ENCODE measurements at regions not wholly inside any gene's neighbourhood (a gene's known extent, or its start where the extent isn't known, plus 50 kb on each side); places are given as distances from the start of the nearest gene placed in this dataset.

- no peaks in the 10 kb centered on the region for H3K9me3 ChIP-seq
- no peak for ATAC-seq
- H3K27ac ChIP-seq, result no peak overlapping the region
- H3K36me3 ChIP-seq (ENCODE audit: insufficient read depth in 1 of 2, low read depth in 1 of 2), result no peaks in the 10 kb centered on the region
- H3K27me3 ChIP-seq (ENCODE audit: insufficient read depth in 3 of 3, low read length in 2 of 3), result no peaks in the 10 kb centered on the region
- 87% methylated on average over 1 of the region's 1 CpG for WGBS, 3 donors
- no peak overlapping the region for H3K4me3 ChIP-seq
- no peaks in the 10 kb centered on the region for H3K4me1 ChIP-seq
- intact Hi-C loops (cut with DNase I), result no loop called here
- TF ChIP-seq, protein P1, sequence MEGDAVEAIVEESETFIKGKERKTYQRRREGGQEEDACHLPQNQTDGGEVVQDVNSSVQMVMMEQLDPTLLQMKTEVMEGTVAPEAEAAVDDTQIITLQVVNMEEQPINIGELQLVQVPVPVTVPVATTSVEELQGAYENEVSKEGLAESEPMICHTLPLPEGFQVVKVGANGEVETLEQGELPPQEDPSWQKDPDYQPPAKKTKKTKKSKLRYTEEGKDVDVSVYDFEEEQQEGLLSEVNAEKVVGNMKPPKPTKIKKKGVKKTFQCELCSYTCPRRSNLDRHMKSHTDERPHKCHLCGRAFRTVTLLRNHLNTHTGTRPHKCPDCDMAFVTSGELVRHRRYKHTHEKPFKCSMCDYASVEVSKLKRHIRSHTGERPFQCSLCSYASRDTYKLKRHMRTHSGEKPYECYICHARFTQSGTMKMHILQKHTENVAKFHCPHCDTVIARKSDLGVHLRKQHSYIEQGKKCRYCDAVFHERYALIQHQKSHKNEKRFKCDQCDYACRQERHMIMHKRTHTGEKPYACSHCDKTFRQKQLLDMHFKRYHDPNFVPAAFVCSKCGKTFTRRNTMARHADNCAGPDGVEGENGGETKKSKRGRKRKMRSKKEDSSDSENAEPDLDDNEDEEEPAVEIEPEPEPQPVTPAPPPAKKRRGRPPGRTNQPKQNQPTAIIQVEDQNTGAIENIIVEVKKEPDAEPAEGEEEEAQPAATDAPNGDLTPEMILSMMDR (IDR thresholded peaks at IDR 0.05), result no peak
- no peak for DNase-seq
Observed at GRCh38 chr9:19587678-19588077, 178.9 kb downstream of the ACER2 start.

- TF ChIP-seq, protein P1 (IDR thresholded peaks at IDR 0.05), result no peak
- WGBS, 3 donors, result 73 to 89% (median 89%) methylated on average over 1 of the region's 1 CpG
- no peak for DNase-seq
- no peak for ATAC-seq
- Histone ChIP-seq H3K4me3 (no peak overlapping the region), H3K27me3 (ENCODE audit: insufficient read depth in 3 of 3, low read length in 2 of 3) (no peaks in the 10 kb centered on the region), H3K9me3 (no peaks in the 10 kb centered on the region), H3K4me1 (no peaks in the 10 kb centered on the region), H3K36me3 (ENCODE audit: insufficient read depth in 1 of 2, low read depth in 1 of 2) (no peaks in the 10 kb centered on the region), H3K27ac (no peak overlapping the region)
- intact Hi-C loops (cut with DNase I), result no loop called here
Observed at GRCh38 chr9:19583890-19584289, 175.1 kb downstream of the ACER2 start.

DNA sequence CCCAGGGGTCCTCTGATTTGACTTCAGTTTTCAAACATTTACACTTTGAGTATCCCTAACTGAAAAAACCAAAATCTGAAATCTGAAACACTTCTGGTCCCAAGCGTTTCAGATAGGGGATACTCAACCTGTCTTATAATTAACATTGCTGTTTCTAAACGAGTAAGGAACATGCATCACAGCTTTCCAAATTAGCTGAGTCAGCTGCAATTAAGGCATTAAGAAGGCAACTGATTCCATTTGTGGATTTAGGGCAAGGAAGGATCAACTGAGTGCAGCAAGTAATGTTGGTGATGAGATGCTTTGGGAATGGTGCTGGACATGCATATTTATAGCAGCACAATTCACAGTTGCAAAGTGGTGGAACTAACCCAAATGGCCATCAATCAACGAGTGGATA is 168.6 kb downstream of the ACER2 start:
- Histone ChIP-seq H3K36me3 (ENCODE audit: insufficient read depth in 1 of 2, low read depth in 1 of 2) (no peaks in the 10 kb centered on the region), H3K27ac (no peak overlapping the region), H3K4me1 (no peaks in the 10 kb centered on the region), H3K27me3 (ENCODE audit: insufficient read depth in 3 of 3, low read length in 2 of 3) (no peaks in the 10 kb centered on the region), H3K9me3 (no peaks in the 10 kb centered on the region), H3K4me3 (no peak overlapping the region)
- WGBS, 3 donors, result 75 to 82% (median 78%) methylated on average over 3 of the region's 3 CpGs
- no peak for ATAC-seq
- intact Hi-C loops (cut with DNase I), result no loop called here
- TF ChIP-seq, protein P1 (IDR thresholded peaks at IDR 0.05), result no peak
- DNase-seq, result no peak

GRCh38 chr9:19568946-19569345 is 160.1 kb downstream of the ACER2 start:
- DNase-seq (no peak), ATAC-seq (no peak)
- Histone ChIP-seq H3K27me3 (ENCODE audit: insufficient read depth in 3 of 3, low read length in 2 of 3) (no peaks in the 10 kb centered on the region), H3K9me3 (no peaks in the 10 kb centered on the region), H3K4me3 (no peak overlapping the region), H3K36me3 (ENCODE audit: insufficient read depth in 1 of 2, low read depth in 1 of 2) (no peaks in the 10 kb centered on the region), H3K4me1 (no peaks in the 10 kb centered on the region), H3K27ac (no peak overlapping the region)
- 43 to 54% (median 51%) methylated on average over 3 of the region's 3 CpGs for WGBS, 3 donors
- intact Hi-C loops (cut with DNase I), result no loop called here
- TF ChIP-seq, protein P1 (IDR thresholded peaks at IDR 0.05), result no peak

- intact Hi-C loops (cut with DNase I), result no loop called here
- TF ChIP-seq, protein P1 (IDR thresholded peaks at IDR 0.05), result no peak
- Histone ChIP-seq H3K36me3 (ENCODE audit: insufficient read depth in 1 of 2, low read depth in 1 of 2) (no peaks in the 10 kb centered on the region), H3K27ac (no peak overlapping the region), H3K9me3 (no peaks in the 10 kb centered on the region), H3K4me3 (no peak overlapping the region), H3K4me1 (no peaks in the 10 kb centered on the region), H3K27me3 (ENCODE audit: insufficient read depth in 3 of 3, low read length in 2 of 3) (no peaks in the 10 kb centered on the region)
- ATAC-seq (no peak), DNase-seq (no peak)
- 83 to 89% (median 85%) methylated on average over 3 of the region's 3 CpGs for WGBS, 3 donors
Observed at GRCh38 chr9:19564396-19565061, 155.7 kb downstream of the ACER2 start.
